GM12892 (cell line): ENCODE measurements at regions not wholly inside any gene's neighbourhood (a gene's known extent, or its start where the extent isn't known, plus 50 kb on each side); places are given as distances from the start of the nearest gene placed in this dataset.

Experiments
- POLR2A ChIP-seq: IDR thresholded peaks from 2 replicates; pipeline ENCODE4 v1.6.1; 2011; ENCODE audit warnings: low read depth, low read length, control low read depth
- POLR2AphosphoS5 ChIP-seq: IDR thresholded peaks from 2 replicates; pipeline ENCODE4 v1.6.1; 2011; ENCODE audit warnings: low read depth, low read length, control low read depth
- TAF1 ChIP-seq: IDR thresholded peaks from 2 replicates; pipeline ENCODE4 v1.6.1; 2011; ENCODE audit warnings: low read depth, mild to moderate bottlenecking, control low read depth, low read length, borderline replicate concordance

GRCh38 chr2:129759472-129760010 lies 219.9 kb upstream of the RAB6C start:
- TF ChIP-seq POLR2A = no peak
- no peak for TF ChIP-seq TAF1
- no peak for TF ChIP-seq POLR2AphosphoS5
